ENCODE measurements at regions not wholly inside any gene's neighbourhood (a gene's known extent, or its start where the extent isn't known, plus 50 kb on each side); places are given as distances from the start of the nearest gene placed in this dataset.

DNA sequence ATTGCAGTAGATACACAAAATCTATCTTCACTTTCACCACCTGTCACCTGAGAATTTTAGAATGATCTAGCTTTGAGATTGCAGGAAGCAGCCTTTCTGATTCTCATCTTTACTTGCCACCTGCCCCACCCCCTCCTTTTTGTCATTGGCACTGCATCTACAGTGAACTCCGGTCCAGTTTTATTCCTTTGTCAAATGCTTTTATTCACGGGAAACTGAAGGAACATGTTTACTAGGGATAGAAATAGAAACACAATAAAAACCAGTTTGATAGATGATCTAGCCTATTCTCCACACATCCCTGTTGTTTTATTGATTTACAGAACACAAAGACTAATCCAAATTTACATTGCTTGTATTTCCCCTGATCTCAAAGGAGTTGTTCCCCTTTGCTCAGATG lies 471.7 kb upstream of the STXBP6 start (continued):
- TF ChIP-seq, protein P1, sequence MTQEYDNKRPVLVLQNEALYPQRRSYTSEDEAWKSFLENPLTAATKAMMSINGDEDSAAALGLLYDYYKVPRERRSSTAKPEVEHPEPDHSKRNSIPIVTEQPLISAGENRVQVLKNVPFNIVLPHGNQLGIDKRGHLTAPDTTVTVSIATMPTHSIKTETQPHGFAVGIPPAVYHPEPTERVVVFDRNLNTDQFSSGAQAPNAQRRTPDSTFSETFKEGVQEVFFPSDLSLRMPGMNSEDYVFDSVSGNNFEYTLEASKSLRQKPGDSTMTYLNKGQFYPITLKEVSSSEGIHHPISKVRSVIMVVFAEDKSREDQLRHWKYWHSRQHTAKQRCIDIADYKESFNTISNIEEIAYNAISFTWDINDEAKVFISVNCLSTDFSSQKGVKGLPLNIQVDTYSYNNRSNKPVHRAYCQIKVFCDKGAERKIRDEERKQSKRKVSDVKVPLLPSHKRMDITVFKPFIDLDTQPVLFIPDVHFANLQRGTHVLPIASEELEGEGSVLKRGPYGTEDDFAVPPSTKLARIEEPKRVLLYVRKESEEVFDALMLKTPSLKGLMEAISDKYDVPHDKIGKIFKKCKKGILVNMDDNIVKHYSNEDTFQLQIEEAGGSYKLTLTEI (CRISPR knock-in tag; conservative IDR thresholded peaks at IDR 0.05) = no peak
- TF ChIP-seq ZKSCAN8 (CRISPR knock-in tag; IDR thresholded peaks at IDR 0.05; ENCODE audit: borderline replicate concordance) (no peak), ZBTB21 (CRISPR knock-in tag; IDR thresholded peaks at IDR 0.05) (no peak), TBX2 (CRISPR knock-in tag; IDR thresholded peaks at IDR 0.05; ENCODE audit: borderline replicate concordance) (no peak), GFI1 (CRISPR knock-in tag; IDR thresholded peaks at IDR 0.05; ENCODE audit: borderline replicate concordance) (no peak), SMAD1 (CRISPR knock-in tag; IDR thresholded peaks at IDR 0.05; ENCODE audit: borderline replicate concordance, low read depth) (no peak)
- TF ChIP-seq, protein P2, sequence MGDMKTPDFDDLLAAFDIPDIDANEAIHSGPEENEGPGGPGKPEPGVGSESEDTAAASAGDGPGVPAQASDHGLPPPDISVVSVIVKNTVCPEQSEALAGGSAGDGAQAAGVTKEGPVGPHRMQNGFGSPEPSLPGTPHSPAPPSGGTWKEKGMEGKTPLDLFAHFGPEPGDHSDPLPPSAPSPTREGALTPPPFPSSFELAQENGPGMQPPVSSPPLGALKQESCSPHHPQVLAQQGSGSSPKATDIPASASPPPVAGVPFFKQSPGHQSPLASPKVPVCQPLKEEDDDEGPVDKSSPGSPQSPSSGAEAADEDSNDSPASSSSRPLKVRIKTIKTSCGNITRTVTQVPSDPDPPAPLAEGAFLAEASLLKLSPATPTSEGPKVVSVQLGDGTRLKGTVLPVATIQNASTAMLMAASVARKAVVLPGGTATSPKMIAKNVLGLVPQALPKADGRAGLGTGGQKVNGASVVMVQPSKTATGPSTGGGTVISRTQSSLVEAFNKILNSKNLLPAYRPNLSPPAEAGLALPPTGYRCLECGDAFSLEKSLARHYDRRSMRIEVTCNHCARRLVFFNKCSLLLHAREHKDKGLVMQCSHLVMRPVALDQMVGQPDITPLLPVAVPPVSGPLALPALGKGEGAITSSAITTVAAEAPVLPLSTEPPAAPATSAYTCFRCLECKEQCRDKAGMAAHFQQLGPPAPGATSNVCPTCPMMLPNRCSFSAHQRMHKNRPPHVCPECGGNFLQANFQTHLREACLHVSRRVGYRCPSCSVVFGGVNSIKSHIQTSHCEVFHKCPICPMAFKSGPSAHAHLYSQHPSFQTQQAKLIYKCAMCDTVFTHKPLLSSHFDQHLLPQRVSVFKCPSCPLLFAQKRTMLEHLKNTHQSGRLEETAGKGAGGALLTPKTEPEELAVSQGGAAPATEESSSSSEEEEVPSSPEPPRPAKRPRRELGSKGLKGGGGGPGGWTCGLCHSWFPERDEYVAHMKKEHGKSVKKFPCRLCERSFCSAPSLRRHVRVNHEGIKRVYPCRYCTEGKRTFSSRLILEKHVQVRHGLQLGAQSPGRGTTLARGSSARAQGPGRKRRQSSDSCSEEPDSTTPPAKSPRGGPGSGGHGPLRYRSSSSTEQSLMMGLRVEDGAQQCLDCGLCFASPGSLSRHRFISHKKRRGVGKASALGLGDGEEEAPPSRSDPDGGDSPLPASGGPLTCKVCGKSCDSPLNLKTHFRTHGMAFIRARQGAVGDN (CRISPR knock-in tag; IDR thresholded peaks at IDR 0.05) = no peak
- TF ChIP-seq, protein P3, sequence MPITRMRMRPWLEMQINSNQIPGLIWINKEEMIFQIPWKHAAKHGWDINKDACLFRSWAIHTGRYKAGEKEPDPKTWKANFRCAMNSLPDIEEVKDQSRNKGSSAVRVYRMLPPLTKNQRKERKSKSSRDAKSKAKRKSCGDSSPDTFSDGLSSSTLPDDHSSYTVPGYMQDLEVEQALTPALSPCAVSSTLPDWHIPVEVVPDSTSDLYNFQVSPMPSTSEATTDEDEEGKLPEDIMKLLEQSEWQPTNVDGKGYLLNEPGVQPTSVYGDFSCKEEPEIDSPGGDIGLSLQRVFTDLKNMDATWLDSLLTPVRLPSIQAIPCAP (CRISPR knock-in tag; IDR thresholded peaks at IDR 0.05; ENCODE audit: low read depth) = no peak

All from HepG2 (cell line).